ENCODE measurements at regions not wholly inside any gene's neighbourhood (a gene's known extent, or its start where the extent isn't known, plus 50 kb on each side); places are given as distances from the start of the nearest gene placed in this dataset.
"Not testable (repeated sequence)": the region's sequence is repeated elsewhere in the genome, so short reads cannot be mapped to it uniquely, and the experiment has no call there.

DNA sequence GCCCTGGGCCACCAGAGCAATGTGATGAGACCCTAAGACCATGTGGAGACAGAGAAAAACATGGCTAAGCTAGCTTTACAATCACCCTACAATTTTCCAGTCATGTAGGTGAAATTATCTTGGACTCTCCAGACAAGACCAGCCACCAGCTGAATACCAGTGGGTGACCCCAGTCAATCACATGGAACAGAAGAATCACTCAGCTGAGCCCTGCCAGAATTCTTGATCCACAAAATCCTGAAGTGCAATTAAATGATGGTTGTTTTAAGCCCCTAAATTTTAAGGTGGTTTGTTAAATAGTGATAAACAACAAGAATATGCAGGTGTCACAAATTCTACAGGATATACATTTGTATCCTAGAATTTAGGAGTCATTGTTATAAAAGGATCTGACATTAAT lies 69.5 kb upstream of the SMIM15 start:
- TF ChIP-seq, protein P1, sequence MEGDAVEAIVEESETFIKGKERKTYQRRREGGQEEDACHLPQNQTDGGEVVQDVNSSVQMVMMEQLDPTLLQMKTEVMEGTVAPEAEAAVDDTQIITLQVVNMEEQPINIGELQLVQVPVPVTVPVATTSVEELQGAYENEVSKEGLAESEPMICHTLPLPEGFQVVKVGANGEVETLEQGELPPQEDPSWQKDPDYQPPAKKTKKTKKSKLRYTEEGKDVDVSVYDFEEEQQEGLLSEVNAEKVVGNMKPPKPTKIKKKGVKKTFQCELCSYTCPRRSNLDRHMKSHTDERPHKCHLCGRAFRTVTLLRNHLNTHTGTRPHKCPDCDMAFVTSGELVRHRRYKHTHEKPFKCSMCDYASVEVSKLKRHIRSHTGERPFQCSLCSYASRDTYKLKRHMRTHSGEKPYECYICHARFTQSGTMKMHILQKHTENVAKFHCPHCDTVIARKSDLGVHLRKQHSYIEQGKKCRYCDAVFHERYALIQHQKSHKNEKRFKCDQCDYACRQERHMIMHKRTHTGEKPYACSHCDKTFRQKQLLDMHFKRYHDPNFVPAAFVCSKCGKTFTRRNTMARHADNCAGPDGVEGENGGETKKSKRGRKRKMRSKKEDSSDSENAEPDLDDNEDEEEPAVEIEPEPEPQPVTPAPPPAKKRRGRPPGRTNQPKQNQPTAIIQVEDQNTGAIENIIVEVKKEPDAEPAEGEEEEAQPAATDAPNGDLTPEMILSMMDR (IDR thresholded peaks at IDR 0.05; ENCODE audit: low read depth, low read length) = no peak
- H3K4me3 ChIP-seq (ENCODE audit: low read depth, low read length) = no peak overlapping the region

DNA sequence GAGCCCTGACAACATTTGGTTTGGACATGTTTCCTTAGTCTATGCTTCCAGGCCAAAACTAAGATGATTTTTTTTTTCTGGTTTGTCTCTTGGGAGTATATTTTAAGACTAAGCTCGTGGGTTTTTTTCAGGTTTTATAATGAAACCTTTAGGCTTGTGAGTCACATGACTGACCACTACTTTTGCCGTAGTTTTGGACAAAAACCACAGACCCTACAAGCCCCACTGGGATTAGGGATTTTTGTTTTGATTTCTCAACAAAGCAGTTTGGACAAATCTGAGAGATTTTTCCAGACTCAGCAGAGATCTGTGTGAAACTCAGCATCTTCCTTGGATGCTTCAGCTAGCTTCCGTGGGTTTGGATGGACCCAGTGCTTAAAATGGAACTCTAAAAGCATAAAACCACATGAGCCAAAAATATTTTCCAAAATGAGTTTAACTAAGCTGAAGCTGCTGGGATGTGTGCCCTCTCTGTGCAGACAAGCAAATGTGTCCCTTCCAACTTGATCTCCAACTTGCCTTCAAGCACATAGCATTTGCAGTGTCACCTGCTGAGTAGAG lies 70.3 kb upstream of the SMIM15 start:
- TF ChIP-seq, protein P1 (IDR thresholded peaks at IDR 0.05; ENCODE audit: low read depth, low read length) = no peak
- H3K4me3 ChIP-seq (ENCODE audit: low read depth, low read length) = no peak overlapping the region

DNA sequence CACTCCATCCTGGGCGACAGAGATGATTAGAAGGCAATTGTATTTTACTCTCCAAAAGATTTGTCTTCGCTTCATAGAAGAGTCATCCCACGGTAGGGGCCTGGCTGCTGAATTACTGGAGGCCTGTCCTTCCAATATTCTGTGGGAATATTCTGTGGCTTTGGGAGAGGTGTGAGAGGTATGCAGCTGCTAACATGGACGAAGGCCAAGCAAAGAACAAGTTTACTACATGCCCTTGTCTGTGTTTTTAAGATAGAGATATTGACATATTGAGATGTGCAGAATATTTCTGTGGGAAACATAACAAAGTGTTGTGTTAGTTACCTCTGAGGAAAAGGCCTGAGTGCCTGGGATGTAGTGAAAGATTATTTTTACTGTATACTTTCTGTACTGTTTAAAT lies 71.8 kb upstream of the SMIM15 start:
- H3K4me3 ChIP-seq (ENCODE audit: low read depth, low read length) = no peak overlapping the region
- TF ChIP-seq, protein P1 (IDR thresholded peaks at IDR 0.05; ENCODE audit: low read depth, low read length) = no peak

DNA sequence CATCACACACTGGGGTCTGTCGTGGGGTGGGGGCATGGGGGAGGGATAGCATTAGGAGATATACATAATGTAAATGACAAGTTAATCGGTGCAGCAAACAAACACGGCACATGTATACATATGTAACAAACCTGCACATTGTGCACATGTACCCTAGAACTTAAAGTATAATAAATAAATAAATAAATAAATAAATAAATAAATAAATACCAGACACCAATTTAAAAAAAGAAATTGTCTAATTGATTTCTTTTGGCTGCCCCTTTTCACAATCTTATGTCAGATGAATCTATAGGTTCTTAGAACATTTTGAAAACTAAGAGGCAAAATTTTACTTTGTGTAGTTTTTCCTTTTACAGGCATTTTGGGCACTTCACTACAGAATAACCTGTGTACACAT lies 74.4 kb upstream of the SMIM15 start:
- H3K4me3 ChIP-seq (ENCODE audit: low read depth, low read length) = not testable (repeated sequence)

DNA sequence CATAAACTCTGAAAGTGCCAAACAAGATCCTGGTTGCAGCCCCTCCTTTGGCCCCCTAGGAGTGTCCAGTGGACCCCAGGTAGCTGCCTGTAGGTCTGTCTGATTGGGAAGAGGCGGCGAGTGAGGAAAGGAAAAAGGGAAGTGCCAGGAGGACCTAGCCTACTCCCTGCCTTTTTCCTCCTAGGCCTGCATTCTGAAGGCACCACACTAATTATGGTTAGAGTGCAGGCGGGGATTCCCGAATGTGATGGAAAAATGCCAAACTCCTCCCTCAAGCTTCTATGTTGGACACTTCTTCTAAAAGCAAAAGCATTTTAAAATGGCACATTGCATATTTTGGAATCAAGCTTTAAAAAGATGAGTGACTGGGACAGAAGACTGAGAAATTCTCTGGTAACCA lies 83.2 kb upstream of the SMIM15 start:
- TF ChIP-seq, protein P1 (IDR thresholded peaks at IDR 0.05; ENCODE audit: low read depth, low read length) = no peak
- H3K4me3 ChIP-seq (ENCODE audit: low read depth, low read length) = no peak overlapping the region

DNA sequence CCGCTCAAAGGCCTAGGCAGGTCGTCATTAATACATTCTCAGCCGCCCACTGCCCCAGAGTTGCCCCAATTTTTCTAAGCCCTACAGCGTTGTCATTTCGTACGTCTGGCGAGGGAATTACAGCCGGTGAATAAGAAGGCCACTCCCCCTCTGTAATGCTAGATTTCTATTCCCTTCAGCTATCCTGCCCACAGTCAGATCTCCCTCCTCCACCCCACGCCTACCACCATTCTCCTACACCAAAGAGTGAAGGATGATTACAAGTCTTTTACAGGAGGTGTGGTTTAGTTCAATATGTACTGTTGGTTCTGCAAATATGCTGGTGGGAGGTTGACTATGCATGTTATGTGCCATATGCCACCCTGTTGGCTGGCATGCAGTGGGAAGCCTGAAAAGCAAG lies 83.7 kb upstream of the SMIM15 start:
- TF ChIP-seq, protein P1 (IDR thresholded peaks at IDR 0.05; ENCODE audit: low read depth, low read length) = no peak
- H3K4me3 ChIP-seq (ENCODE audit: low read depth, low read length) = no peak overlapping the region

DNA sequence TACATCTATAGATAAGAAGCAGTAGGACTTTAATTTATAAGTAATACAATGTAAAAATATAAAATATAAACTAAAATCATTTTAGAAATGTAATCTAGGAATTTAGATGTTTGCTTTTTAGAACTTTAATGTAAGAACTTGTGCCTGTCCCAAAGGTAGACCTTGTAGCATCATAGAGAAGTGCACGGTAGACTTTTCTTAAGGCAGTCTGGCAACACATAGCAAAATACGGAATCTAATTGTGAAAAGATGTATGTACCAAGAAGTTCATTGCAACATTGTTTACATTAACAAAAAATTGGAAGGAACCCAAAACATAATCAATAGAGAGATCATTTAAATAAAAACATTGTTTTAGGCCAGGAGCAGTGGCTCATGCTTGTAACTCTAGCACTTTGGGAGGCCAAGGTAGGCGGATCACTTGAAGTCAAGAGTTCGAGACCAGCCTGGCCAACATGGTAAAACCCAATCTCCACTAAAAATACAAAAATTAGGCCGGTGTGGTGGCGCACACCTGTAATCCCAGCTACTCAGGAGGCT lies 84.6 kb upstream of the SMIM15 start:
- no peak overlapping the region for H3K4me3 ChIP-seq (ENCODE audit: low read depth, low read length)
- TF ChIP-seq, protein P1 (IDR thresholded peaks at IDR 0.05; ENCODE audit: low read depth, low read length) = no peak
